GM21447 (cell line): ENCODE measurements at regions not wholly inside any gene's neighbourhood (a gene's known extent, or its start where the extent isn't known, plus 50 kb on each side); places are given as distances from the start of the nearest gene placed in this dataset.

Experiments used
- ATAC-seq: cut with Tn5 transposase; IDR thresholded peaks from one replicate; pipeline ENCODE4 v1.9.1; 2021; ENCODE audit not compliant: unreplicated experiment

DNA sequence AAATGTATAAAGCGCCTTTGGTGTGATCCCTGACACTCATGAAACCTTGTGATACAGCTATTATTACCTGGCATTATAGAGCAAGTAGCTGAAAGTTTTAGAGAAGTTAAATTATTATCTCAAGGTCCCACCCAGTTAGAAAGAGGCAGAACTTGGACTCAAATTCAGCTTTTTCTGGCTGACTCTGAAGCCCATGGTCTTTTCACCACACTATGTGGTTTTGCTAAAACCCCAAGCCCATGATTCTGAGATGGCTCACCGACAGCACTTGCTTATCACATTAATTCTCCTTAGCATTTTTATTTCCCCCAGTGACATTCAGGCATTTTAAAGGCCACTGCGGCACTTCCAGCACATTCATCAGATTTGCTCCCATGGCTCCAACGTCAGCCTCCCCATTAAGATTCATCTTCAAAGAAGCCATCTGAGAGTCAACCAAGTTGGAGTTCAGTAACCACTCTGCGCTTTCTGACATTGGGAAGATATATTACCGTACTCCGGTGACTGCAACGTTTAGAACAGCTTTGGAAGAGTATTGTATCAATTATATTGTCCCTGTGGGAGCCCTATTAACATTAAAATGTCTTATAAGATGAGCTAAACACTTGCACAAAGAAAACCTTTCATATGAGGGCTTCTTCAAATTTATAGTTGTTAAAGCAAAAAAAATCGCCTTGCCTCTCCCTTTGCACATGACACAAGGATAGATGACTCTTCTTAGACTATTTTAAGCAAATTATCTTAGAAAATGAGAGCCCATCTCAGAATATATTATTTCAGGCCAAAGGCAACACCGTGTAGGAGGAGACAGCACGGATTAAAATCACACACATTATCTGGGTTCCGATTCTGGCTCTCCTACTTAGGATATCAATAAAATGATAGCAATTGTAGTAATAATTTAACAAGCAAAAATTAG lies 638.1 kb downstream of the ACTL7B start:
- no peak for ATAC-seq

DNA sequence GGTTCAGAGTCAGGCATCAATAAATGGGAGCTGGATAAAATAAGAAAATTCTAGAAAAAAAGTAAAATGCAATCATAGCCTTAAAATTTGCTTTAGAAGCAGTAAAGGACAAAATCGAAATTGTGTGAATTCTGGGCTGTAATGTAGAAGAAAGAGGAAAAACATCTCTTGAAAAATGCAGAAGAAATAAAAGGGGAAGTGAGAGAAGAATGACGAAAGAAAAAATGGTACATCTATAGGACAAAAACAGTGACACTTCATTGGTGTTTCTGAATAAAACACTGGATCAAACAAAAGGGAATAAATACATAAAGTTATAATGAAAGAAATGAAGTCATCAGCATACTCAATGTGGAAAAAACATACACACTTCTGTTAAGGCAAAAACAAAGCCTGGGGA lies 642.3 kb downstream of the ACTL7B start:
- ATAC-seq = no peak

DNA sequence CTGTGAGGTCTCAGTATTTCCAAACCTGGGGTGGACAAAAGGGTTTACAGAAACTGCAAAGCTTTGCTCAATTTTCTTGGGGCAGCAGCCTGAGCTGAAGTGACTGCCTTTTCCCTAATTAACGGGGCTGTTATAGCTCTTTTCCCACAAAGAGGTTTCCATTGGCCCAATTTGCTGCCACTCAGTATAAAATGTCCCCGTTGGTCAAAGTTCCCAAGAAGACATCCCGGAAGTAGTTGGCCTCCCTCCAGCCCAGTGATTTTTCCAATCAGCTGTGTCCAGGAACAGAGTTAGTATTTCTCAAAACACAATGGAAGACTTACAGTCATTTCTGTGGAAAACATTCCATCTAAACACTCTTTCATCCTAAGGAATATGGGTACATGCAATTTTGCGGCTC lies 643.6 kb downstream of the ACTL7B start:
- ATAC-seq = no peak

- no peak for ATAC-seq
Observed at GRCh38 chr9:108211411-108211955, 644.3 kb downstream of the ACTL7B start.

DNA sequence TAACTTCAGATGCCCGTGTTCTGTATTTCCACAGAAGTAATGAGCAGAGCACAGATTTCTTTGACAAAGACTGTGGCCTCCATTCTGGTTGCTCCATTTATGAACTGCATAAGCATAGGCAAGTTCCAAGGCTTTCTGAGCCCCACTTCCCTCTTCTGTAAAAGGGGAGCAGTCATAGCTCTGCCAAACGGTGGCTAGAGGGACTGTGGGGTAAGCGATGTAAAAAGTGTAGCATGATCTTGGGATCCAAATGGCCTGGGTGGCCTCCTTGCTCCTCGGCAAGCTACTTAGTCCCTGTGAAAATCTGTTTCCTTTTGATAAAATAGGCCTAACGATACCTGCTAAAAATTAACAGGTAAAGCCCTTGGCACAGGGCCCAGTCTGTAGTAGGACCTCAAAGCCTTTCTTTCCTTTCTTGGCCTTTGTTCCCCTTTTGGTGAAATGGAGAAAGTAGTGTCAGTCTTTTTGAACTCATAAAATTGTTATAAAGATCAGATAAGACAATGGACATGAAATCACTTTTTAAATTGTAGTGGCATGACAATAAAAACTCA lies 646.6 kb downstream of the ACTL7B start:
- ATAC-seq = no peak

DNA sequence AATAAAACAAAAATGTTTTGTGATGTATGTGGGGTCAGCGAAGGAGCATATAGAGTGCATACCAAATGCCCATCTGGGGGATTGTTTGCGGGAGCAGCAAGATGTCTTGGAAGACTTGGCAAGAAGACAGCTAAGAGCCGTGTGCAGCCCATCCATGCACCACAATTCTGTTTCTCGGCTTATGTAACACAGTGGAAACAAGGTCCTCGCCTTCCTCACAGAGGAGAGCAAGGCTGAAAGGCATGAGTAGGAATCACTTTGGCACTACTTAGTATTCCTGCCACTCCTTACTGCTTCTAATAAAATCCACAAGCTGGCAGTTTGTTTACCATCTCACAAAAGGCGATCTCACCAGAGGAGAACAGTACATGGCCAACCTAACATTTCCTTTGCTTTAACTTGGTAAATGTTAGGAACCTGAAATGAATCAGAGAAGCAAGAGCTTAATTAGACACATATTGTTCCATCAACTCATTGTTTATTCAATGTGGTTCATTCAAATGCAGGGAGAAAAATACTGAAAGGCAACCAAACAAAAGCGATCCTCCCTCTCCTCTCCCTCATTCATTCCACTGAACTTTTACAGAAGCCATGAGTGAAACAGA lies 648.1 kb downstream of the ACTL7B start:
- no peak for ATAC-seq

DNA sequence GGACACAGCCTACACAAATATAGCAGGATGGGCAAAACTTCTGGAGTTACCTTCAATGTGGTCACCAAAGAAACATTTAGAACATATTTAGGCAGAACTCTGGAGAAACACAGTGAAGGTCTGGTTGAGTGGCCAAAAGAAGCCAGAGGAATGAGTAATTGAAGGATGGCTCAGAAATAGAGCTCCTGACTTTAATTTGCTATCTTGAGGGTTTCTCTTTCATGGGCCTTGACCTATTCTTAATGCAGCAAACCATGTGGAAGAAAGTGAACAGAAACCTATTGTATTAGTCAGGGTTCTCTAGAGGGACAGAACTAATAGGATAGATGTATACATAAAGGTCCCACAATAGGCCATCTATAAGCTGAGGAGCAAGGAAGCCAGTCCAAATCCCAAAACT lies 650.5 kb downstream of the ACTL7B start:
- ATAC-seq = no peak

- ATAC-seq = no peak
Observed at GRCh38 chr9:108197899-108198298, 657.9 kb downstream of the ACTL7B start.

- ATAC-seq = no peak
Observed at GRCh38 chr9:108197008-108197365, 658.8 kb downstream of the ACTL7B start.

GRCh38 chr9:108196332-108197007 lies 659.3 kb downstream of the ACTL7B start:
- no peak for ATAC-seq

DNA sequence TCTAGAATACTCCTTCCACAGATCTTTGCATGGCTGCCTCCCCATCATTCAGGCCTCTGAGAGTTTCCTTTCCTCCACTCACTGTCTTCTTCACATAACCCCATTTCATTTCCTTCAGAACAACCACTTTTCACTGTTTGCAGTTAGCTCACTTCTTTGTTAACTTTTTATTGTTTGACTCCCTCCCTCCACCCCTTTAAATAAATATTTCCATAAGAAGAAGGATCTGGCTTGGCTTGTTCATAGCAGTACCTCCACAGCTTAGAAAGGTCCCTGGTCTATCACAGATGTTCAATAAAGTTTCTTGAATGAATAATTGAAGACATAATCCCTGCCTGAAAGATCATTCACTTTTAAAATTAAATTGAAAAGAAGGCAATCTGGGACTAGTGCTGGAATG lies 661.6 kb downstream of the ACTL7B start:
- ATAC-seq = no peak

DNA sequence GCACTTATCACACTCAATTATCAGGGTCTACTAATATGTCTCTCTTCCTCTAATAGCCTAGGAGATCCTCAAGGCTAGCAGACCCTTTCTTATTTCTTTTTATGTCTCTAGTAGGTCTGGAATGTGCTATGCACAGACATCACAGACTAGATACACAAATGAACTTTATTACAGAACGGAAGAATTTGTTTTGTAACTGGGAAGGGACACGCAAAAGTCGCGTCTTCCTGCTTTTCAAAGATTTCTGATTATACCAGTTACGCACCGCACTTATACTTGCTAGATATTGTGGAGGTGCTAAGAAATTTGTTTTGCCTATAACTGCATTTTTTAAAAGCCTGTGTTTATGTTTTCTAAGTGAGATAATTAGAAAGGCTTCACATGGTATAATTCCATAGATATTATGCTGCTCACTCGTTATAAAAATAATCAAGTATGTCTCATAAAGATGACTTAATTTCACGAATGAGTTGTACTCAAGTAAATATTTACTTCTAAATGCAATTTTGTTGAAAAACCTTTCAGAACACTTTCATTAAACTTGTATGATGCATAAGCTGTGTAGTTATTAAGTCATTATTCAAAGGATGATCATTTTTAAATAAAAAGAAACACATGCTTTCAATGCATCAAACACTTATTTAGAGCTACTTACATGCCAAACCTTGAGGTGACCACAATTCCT lies 662.6 kb downstream of the ACTL7B start:
- ATAC-seq = no peak

DNA sequence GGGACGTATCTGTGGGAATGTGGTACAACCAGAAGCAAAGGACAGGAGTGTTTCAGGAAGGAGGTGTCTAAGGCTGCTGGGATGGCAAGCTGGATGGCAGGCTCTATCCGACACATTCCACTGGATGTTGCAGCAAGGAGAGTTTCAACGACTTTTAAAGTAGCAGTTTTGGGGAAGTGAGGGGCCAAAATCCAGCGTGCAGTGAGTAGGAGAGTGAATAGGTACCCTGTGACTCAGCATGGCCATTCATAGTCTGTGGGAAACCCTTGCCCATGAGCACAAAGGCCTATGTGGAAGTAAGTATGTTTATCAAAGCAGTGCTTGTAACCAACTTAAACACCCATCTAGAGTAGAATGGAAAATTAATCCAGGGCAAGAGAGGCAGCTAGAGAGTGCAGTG lies 664.7 kb downstream of the ACTL7B start:
- no peak for ATAC-seq

- ATAC-seq = no peak
Observed at GRCh38 chr9:108188976-108189375, 666.8 kb downstream of the ACTL7B start.

GRCh38 chr9:108188482-108188881 lies 667.3 kb downstream of the ACTL7B start:
- no peak for ATAC-seq

- no peak for ATAC-seq
Observed at GRCh38 chr9:108186642-108187395, 669.0 kb downstream of the ACTL7B start.

DNA sequence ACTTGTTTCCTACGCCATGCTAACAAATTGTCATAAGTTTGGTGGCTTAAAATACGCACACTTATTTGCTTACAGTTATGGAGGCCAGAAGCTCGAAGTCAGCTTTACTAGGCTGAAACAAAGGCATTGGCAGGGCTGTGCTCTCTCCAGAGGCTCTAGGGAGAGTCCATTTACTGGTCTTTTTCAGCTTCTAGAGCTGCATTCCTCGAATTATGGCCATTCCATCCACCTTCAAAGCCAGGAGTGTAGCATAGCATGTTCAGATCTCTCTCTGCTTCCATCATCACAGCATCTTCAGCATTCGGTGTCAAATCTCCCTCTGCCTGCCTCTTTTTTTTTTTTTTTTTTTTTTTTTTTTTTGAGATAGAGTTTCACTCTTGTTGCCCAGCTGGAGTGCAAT lies 670.2 kb downstream of the ACTL7B start:
- no peak for ATAC-seq

- ATAC-seq = no peak
Observed at GRCh38 chr9:108184941-108185340, 670.8 kb downstream of the ACTL7B start.

GRCh38 chr9:108184009-108184408 lies 671.8 kb downstream of the ACTL7B start:
- no peak for ATAC-seq

DNA sequence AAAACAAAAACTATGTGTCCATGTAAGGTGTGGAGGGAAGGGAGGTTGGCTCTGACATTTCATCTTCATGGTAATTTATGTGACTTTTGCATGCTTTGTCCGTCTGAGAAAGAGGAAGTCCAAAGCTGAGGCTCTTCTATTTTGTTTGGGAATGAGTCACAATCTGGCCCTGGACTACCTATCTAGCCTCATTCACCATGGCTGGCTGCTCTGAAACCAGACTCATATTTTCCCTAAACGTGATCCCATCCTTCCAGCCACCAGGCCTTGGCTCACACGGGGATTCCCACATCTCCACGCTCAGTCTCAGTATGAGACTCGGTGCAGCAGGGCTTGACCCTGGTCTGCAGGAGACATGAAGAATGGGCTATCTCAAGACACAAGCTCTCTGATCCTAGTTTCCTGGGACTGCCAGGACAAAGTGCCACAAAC lies 672.8 kb downstream of the ACTL7B start:
- peak; percentile 84 for ATAC-seq
